HL-60 (cell line): ENCODE measurements at regions not wholly inside any gene's neighbourhood (a gene's known extent, or its start where the extent isn't known, plus 50 kb on each side); places are given as distances from the start of the nearest gene placed in this dataset.

Experiments
- CTCF ChIP-seq: IDR thresholded peaks from one replicate; pipeline ENCODE4 v1.5.1; 2011; ENCODE audit warnings: low read length, control low read depth, inconsistent platforms; ENCODE audit not compliant: insufficient read depth
- GABPA ChIP-seq: IDR thresholded peaks from 2 replicates; pipeline ENCODE4 v1.6.1; 2012; ENCODE audit warnings: low read depth
- POLR2AphosphoS5 ChIP-seq: IDR thresholded peaks from 2 replicates; pipeline ENCODE4 v1.6.1; 2012; ENCODE audit warnings: low read depth
- SPI1 ChIP-seq: IDR thresholded peaks from 2 replicates; pipeline ENCODE4 v1.6.1; 2012; ENCODE audit warnings: low read depth, mild to moderate bottlenecking, borderline replicate concordance
- TF ChIP-seq, protein P1 (sequence below): IDR thresholded peaks from 2 replicates; pipeline ENCODE4 v1.6.1; 2012; ENCODE audit warnings: low read depth; ENCODE audit not compliant: insufficient replicate concordance

DNA sequence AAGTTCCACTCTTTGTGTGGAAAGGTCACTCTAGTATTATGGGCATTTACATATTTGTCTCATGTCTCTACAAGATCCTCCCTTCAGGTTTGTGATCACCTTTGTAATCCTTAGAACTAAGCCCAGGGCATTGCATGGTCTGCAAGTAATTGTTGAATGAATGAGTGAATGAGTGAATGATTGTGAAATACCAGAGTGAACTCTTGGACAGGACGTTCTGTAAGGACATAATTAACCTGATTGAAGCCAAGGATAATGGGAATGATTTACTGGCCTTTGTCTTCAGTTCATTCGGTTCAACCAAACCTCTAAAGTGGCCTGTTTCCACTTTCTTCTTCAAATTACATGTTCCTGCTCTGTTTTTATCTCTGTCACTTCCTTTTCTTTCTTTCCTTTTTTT is 83.0 kb upstream of the TSPAN2 start:
- TF ChIP-seq CTCF (no peak), POLR2AphosphoS5 (no peak), GABPA (no peak), SPI1 (no peak)
- TF ChIP-seq, protein P1, sequence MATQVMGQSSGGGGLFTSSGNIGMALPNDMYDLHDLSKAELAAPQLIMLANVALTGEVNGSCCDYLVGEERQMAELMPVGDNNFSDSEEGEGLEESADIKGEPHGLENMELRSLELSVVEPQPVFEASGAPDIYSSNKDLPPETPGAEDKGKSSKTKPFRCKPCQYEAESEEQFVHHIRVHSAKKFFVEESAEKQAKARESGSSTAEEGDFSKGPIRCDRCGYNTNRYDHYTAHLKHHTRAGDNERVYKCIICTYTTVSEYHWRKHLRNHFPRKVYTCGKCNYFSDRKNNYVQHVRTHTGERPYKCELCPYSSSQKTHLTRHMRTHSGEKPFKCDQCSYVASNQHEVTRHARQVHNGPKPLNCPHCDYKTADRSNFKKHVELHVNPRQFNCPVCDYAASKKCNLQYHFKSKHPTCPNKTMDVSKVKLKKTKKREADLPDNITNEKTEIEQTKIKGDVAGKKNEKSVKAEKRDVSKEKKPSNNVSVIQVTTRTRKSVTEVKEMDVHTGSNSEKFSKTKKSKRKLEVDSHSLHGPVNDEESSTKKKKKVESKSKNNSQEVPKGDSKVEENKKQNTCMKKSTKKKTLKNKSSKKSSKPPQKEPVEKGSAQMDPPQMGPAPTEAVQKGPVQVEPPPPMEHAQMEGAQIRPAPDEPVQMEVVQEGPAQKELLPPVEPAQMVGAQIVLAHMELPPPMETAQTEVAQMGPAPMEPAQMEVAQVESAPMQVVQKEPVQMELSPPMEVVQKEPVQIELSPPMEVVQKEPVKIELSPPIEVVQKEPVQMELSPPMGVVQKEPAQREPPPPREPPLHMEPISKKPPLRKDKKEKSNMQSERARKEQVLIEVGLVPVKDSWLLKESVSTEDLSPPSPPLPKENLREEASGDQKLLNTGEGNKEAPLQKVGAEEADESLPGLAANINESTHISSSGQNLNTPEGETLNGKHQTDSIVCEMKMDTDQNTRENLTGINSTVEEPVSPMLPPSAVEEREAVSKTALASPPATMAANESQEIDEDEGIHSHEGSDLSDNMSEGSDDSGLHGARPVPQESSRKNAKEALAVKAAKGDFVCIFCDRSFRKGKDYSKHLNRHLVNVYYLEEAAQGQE: no peak
